ENCODE measurements at regions not wholly inside any gene's neighbourhood (a gene's known extent, or its start where the extent isn't known, plus 50 kb on each side); places are given as distances from the start of the nearest gene placed in this dataset.
A peak's percentile ranks its signal among the peaks of the same experiment; 100 is the strongest.
"Not testable (repeated sequence)": the region's sequence is repeated elsewhere in the genome, so short reads cannot be mapped to it uniquely, and the experiment has no call there.

GRCh38 chr10:25105262-25105661, 69.5 kb upstream of the GPR158 start:
- H3K4me1 Mint-ChIP-seq = no peaks in the 10 kb centered on the region
- H3K4me3 Mint-ChIP-seq = no peak overlapping the region
- peaks cover 6% of the 10 kb centered on the region for H3K27me3 Mint-ChIP-seq
- DNase-seq = no peak
- H3K36me3 Mint-ChIP-seq = no peaks in the 10 kb centered on the region
- H3K9me3 Mint-ChIP-seq = no peaks in the 10 kb centered on the region
- no peak overlapping the region for H3K27ac Mint-ChIP-seq

- Mint-ChIP-seq H3K27me3 (peaks cover 6% of the 10 kb centered on the region), H3K4me3 (no peak overlapping the region), H3K36me3 (no peaks in the 10 kb centered on the region), H3K27ac (no peak overlapping the region), H3K9me3 (no peaks in the 10 kb centered on the region), H3K4me1 (no peaks in the 10 kb centered on the region)
- no peak for DNase-seq
Measured at GRCh38 chr10:25105743-25106260, 69.0 kb upstream of the GPR158 start.

- Mint-ChIP-seq H3K4me1 (no peaks in the 10 kb centered on the region), H3K4me3 (no peak overlapping the region), H3K27me3 (peaks cover 17% of the 10 kb centered on the region), H3K27ac (no peak overlapping the region), H3K36me3 (no peaks in the 10 kb centered on the region), H3K9me3 (no peaks in the 10 kb centered on the region)
- no peak for DNase-seq
Measured at GRCh38 chr10:25107756-25108155, 67.0 kb upstream of the GPR158 start.

GRCh38 chr10:25109896-25110295, 64.9 kb upstream of the GPR158 start:
- not testable (repeated sequence) for H3K9me3 Mint-ChIP-seq, H3K27ac Mint-ChIP-seq, H3K36me3 Mint-ChIP-seq

GRCh38 chr10:25112016-25112415, 62.8 kb upstream of the GPR158 start:
- no peaks in the 10 kb centered on the region for H3K9me3 Mint-ChIP-seq
- no peak overlapping the region for H3K4me3 Mint-ChIP-seq
- no peak for DNase-seq
- no peaks in the 10 kb centered on the region for H3K36me3 Mint-ChIP-seq
- H3K4me1 Mint-ChIP-seq = no peaks in the 10 kb centered on the region
- peaks cover 40% of the 10 kb centered on the region for H3K27me3 Mint-ChIP-seq
- no peak overlapping the region for H3K27ac Mint-ChIP-seq

More at GRCh38 chr10:25109896-25110295, 64.9 kb upstream of the GPR158 start:
- DNase-seq, H3K4me3 Mint-ChIP-seq, H3K4me1 Mint-ChIP-seq: not testable (repeated sequence)
- peaks cover 32% of the 10 kb centered on the region for H3K27me3 Mint-ChIP-seq

- no peaks in the 10 kb centered on the region for H3K36me3 Mint-ChIP-seq
- DNase-seq = peak; percentile 37
- no peaks in the 10 kb centered on the region for H3K4me1 Mint-ChIP-seq
- no peak overlapping the region for H3K27ac Mint-ChIP-seq
- no peaks in the 10 kb centered on the region for H3K9me3 Mint-ChIP-seq
- no peak overlapping the region for H3K4me3 Mint-ChIP-seq
- H3K27me3 Mint-ChIP-seq = peaks cover 43% of the 10 kb centered on the region
Measured at GRCh38 chr10:25113191-25114035, 61.4 kb upstream of the GPR158 start.

- no peak overlapping the region for H3K27ac Mint-ChIP-seq
- no peak for DNase-seq
- no peak overlapping the region for H3K4me3 Mint-ChIP-seq
- H3K4me1 Mint-ChIP-seq = no peaks in the 10 kb centered on the region
- no peaks in the 10 kb centered on the region for H3K36me3 Mint-ChIP-seq
- H3K27me3 Mint-ChIP-seq = peaks cover 41% of the 10 kb centered on the region
- no peaks in the 10 kb centered on the region for H3K9me3 Mint-ChIP-seq
Measured at GRCh38 chr10:25114036-25114411, 60.8 kb upstream of the GPR158 start.

- Mint-ChIP-seq H3K27me3 (peaks cover 34% of the 10 kb centered on the region), H3K4me1 (no peaks in the 10 kb centered on the region), H3K4me3 (no peak overlapping the region), H3K36me3 (no peaks in the 10 kb centered on the region), H3K27ac (no peak overlapping the region), H3K9me3 (no peaks in the 10 kb centered on the region)
- DNase-seq = no peak
Measured at GRCh38 chr10:25117757-25118156, 57.0 kb upstream of the GPR158 start.

- Mint-ChIP-seq H3K27me3 (peaks cover 20% of the 10 kb centered on the region), H3K4me1 (no peaks in the 10 kb centered on the region), H3K4me3 (no peak overlapping the region), H3K27ac (no peak overlapping the region), H3K36me3 (no peaks in the 10 kb centered on the region), H3K9me3 (peaks cover 4% of the 10 kb centered on the region)
- no peak for DNase-seq
Measured at GRCh38 chr10:25120188-25120587, 54.6 kb upstream of the GPR158 start.

Measured in activated naive CD8-positive, alpha-beta T cell treated with anti-CD3 and anti-CD28 coated beads for 36 hours (primary cell).